ENCODE measurements at regions not wholly inside any gene's neighbourhood (a gene's known extent, or its start where the extent isn't known, plus 50 kb on each side); places are given as distances from the start of the nearest gene placed in this dataset.

GRCh38 chr5:85920984-85921383 lies 696.8 kb upstream of the COX7C start:
- Histone ChIP-seq H3K27ac (no peak overlapping the region), H3K4me3 (no peak overlapping the region), H3K36me3 (no peaks in the 10 kb centered on the region), H3K27me3 (no peaks in the 10 kb centered on the region), H3K4me1 (no peaks in the 10 kb centered on the region), H3K9me3 (peaks cover 0 to 42% (median 8%) of the 10 kb centered on the region in 4 donors)
- no peak for TF ChIP-seq EP300 (IDR thresholded peaks at IDR 0.05)
- TF ChIP-seq CTCF (IDR thresholded peaks at IDR 0.05), result no peak
- TF ChIP-seq POLR2AphosphoS5 (IDR thresholded peaks at IDR 0.05), result no peak
- TF ChIP-seq POLR2A (IDR thresholded peaks at IDR 0.05), result no peak
- intact Hi-C loops (cut with DNase I; ENCODE audit: low total_unique reads), result no loop called here
- 56 to 83% (median 72%) methylated on average over 3 to 4 of the region's 4 CpGs for whole genome bisulfite sequencing, 5 donors
- DNase-seq, result no peak

- H3K36me3 ChIP-seq, result no peaks in the 10 kb centered on the region
- peaks cover 0 to 43% (median 10%) of the 10 kb centered on the region in 4 donors for H3K9me3 ChIP-seq
- intact Hi-C loops (cut with DNase I; ENCODE audit: low total_unique reads), result no loop called here
- H3K4me1 ChIP-seq, result no peaks in the 10 kb centered on the region
- H3K27me3 ChIP-seq, result no peaks in the 10 kb centered on the region
- no peak for DNase-seq
- TF ChIP-seq POLR2A (IDR thresholded peaks at IDR 0.05), result no peak
- no peak for TF ChIP-seq CTCF (IDR thresholded peaks at IDR 0.05)
- no peak for TF ChIP-seq EP300 (IDR thresholded peaks at IDR 0.05)
- no peak for TF ChIP-seq POLR2AphosphoS5 (IDR thresholded peaks at IDR 0.05)
- H3K27ac ChIP-seq, result no peak overlapping the region
- H3K4me3 ChIP-seq, result no peak overlapping the region
- WGBS, 5 donors, result 31 to 65% (median 34%) methylated on average over 2 of the region's 2 CpGs
These were observed 696.2 kb upstream of the COX7C start for GRCh38 chr5:85921590-85921989.

GRCh38 chr5:85927632-85928031 lies 690.1 kb upstream of the COX7C start:
- no peak overlapping the region for H3K4me3 ChIP-seq
- no peak overlapping the region for H3K27ac ChIP-seq
- 85 to 92% (median 87%) methylated on average over 4 of the region's 4 CpGs for WGBS, 5 donors
- no peaks in the 10 kb centered on the region for H3K27me3 ChIP-seq
- H3K4me1 ChIP-seq, result no peaks in the 10 kb centered on the region
- intact Hi-C loops (cut with DNase I; ENCODE audit: low total_unique reads), result no loop called here
- no peak for DNase-seq
- H3K36me3 ChIP-seq, result no peaks in the 10 kb centered on the region
- H3K9me3 ChIP-seq, result peaks cover 0 to 16% (median 4%) of the 10 kb centered on the region in 4 donors
- TF ChIP-seq CTCF (IDR thresholded peaks at IDR 0.05) (no peak), EP300 (IDR thresholded peaks at IDR 0.05) (no peak), POLR2AphosphoS5 (IDR thresholded peaks at IDR 0.05) (no peak)

- Histone ChIP-seq H3K27ac (no peak overlapping the region), H3K4me3 (no peak overlapping the region), H3K9me3 (peaks cover 0 to 16% (median 4%) of the 10 kb centered on the region in 4 donors), H3K4me1 (no peaks in the 10 kb centered on the region), H3K36me3 (no peaks in the 10 kb centered on the region), H3K27me3 (no peaks in the 10 kb centered on the region)
- no peak for DNase-seq
- TF ChIP-seq POLR2AphosphoS5 (IDR thresholded peaks at IDR 0.05) (no peak), CTCF (IDR thresholded peaks at IDR 0.05) (no peak), POLR2A (IDR thresholded peaks at IDR 0.05) (no peak), EP300 (IDR thresholded peaks at IDR 0.05) (no peak)
- 88 to 96% (median 90%) methylated on average over 2 of the region's 2 CpGs for WGBS, 5 donors
- intact Hi-C loops (cut with DNase I; ENCODE audit: low total_unique reads), result no loop called here
These were observed 688.0 kb upstream of the COX7C start for GRCh38 chr5:85929713-85930112.

Data from stomach (tissue), 8 donors.